GM10266 (cell line): ENCODE measurements at regions not wholly inside any gene's neighbourhood (a gene's known extent, or its start where the extent isn't known, plus 50 kb on each side); places are given as distances from the start of the nearest gene placed in this dataset.

Experiments used
- DNase-seq: peaks from one replicate; pipeline ENCODE4 v3.0.0; 2012; ENCODE audit errors: extremely low spot score
- CTCF ChIP-seq: IDR thresholded peaks from 2 replicates; pipeline ENCODE4 v1.5.1; 2012; ENCODE audit warnings: mild to moderate bottlenecking, low read depth; ENCODE audit not compliant: control insufficient read depth, insufficient read depth; ENCODE audit errors: missing control alignments

GRCh38 chr3:31448882-31449243 lies 83.9 kb upstream of the STT3B start:
- DNase-seq, result no peak
- TF ChIP-seq CTCF, result no peak

GRCh38 chr3:31449318-31449717 lies 83.4 kb upstream of the STT3B start:
- no peak for DNase-seq
- TF ChIP-seq CTCF, result no peak

GRCh38 chr3:31450345-31450744 lies 82.4 kb upstream of the STT3B start:
- no peak for DNase-seq
- TF ChIP-seq CTCF, result no peak

- no peak for DNase-seq
- no peak for TF ChIP-seq CTCF
These were observed 80.1 kb upstream of the STT3B start for GRCh38 chr3:31452495-31453106.

GRCh38 chr3:31453430-31453829 lies 79.3 kb upstream of the STT3B start:
- TF ChIP-seq CTCF, result no peak
- no peak for DNase-seq

GRCh38 chr3:31455524-31455923 lies 77.2 kb upstream of the STT3B start:
- no peak for TF ChIP-seq CTCF
- DNase-seq, result no peak

GRCh38 chr3:31456373-31456772 lies 76.4 kb upstream of the STT3B start:
- DNase-seq, result no peak
- no peak for TF ChIP-seq CTCF
